Activated CD8-positive, alpha-beta T cell treated with anti-CD3 and anti-CD28 coated beads for 36 hours (primary cell): ENCODE measurements at regions not wholly inside any gene's neighbourhood (a gene's known extent, or its start where the extent isn't known, plus 50 kb on each side); places are given as distances from the start of the nearest gene placed in this dataset.

Experiments
- ATAC-seq: fragments of 200-7000 bp; cut with Tn5 transposase; one replicate; pipeline ENCODE4 v1.10.0; 2021; ENCODE audit warnings: mild to moderate bottlenecking, moderate library complexity
- CTCF ChIA-PET: fragments of 350-600 bp; sonication (Branson Sonifier 250); formaldehyde crosslinking; loops from one replicate; lab custom pipeline; 2021; ENCODE audit warnings: antibody characterized with exemption; lab: Charles Lee
- POLR2A ChIA-PET: fragments of 350-600 bp; sonication (Branson Sonifier 250); formaldehyde crosslinking; loops from one replicate; lab custom pipeline; 2021; ENCODE audit warnings: antibody characterized with exemption; lab: Charles Lee
- DNase-seq: peaks from one replicate; pipeline ENCODE4 v3.0.0-alpha.2; 2020
- H3K27ac Mint-ChIP-seq: one replicate; pipeline ENCODE4 v1.8.0; 2021; ENCODE audit warnings: mild to moderate bottlenecking, mixed read lengths
- H3K27me3 Mint-ChIP-seq: one replicate; pipeline ENCODE4 v1.8.0; 2021; ENCODE audit warnings: mixed read lengths
- H3K36me3 Mint-ChIP-seq: one replicate; pipeline ENCODE4 v1.8.0; 2021; ENCODE audit warnings: low read depth, mixed read lengths
- H3K4me1 Mint-ChIP-seq: one replicate; pipeline ENCODE4 v1.8.0; 2021; ENCODE audit warnings: low read depth, mixed read lengths
- H3K4me3 Mint-ChIP-seq: one replicate; pipeline ENCODE4 v1.8.0; 2021; ENCODE audit warnings: mild to moderate bottlenecking, moderate library complexity, mixed read lengths
- H3K9me3 Mint-ChIP-seq: one replicate; pipeline ENCODE4 v1.8.0; 2021; ENCODE audit warnings: mixed read lengths
- CTCF ChIP-seq: fragments of 200-600 bp; IDR thresholded peaks from one replicate; pipeline ENCODE4 v1.8.0; 2022; ENCODE audit warnings: antibody characterized with exemption, mild to moderate bottlenecking
- intact Hi-C: fragments of 100-400 bp; cut with micrococcal nuclease; formaldehyde crosslinking; loops from one replicate; pipeline ENCODE4 v1.10.0; 2022

- CTCF ChIA-PET = no interaction called here
- H3K4me3 Mint-ChIP-seq = no peak overlapping the region
- intact Hi-C loops = no loop called here
- POLR2A ChIA-PET = no interaction called here
- no peaks in the 10 kb centered on the region for H3K27me3 Mint-ChIP-seq
- no peaks in the 10 kb centered on the region for H3K4me1 Mint-ChIP-seq
- no peak for TF ChIP-seq CTCF
- DNase-seq = no peak
- peaks cover 7% of the 10 kb centered on the region for H3K9me3 Mint-ChIP-seq
- H3K27ac Mint-ChIP-seq = no peak overlapping the region
- ATAC-seq = no peak
- H3K36me3 Mint-ChIP-seq = no peaks in the 10 kb centered on the region
Observed at GRCh38 chr14:82449926-82450468, 916.3 kb upstream of the SEL1L start.

- intact Hi-C loops = no loop called here
- H3K9me3 Mint-ChIP-seq = peaks cover 7% of the 10 kb centered on the region
- no peak overlapping the region for H3K27ac Mint-ChIP-seq
- ChIA-PET CTCF (no interaction called here), POLR2A (no interaction called here)
- H3K4me3 Mint-ChIP-seq = no peak overlapping the region
- H3K27me3 Mint-ChIP-seq = no peaks in the 10 kb centered on the region
- no peak for DNase-seq
- no peak for TF ChIP-seq CTCF
- H3K36me3 Mint-ChIP-seq = no peaks in the 10 kb centered on the region
- no peaks in the 10 kb centered on the region for H3K4me1 Mint-ChIP-seq
- no peak for ATAC-seq
Observed at GRCh38 chr14:82451675-82452074, 918.0 kb upstream of the SEL1L start.

GRCh38 chr14:82482345-82482744, 948.7 kb upstream of the SEL1L start:
- Mint-ChIP-seq H3K27me3 (no peaks in the 10 kb centered on the region), H3K4me3 (no peak overlapping the region), H3K27ac (no peak overlapping the region), H3K4me1 (no peaks in the 10 kb centered on the region), H3K36me3 (no peaks in the 10 kb centered on the region), H3K9me3 (peaks cover 14% of the 10 kb centered on the region)
- ATAC-seq (no peak), DNase-seq (no peak)
- intact Hi-C loops = no loop called here
- POLR2A ChIA-PET = no interaction called here
- TF ChIP-seq CTCF = no peak
- CTCF ChIA-PET = no interaction called here

GRCh38 chr14:82488473-82488872, 954.8 kb upstream of the SEL1L start:
- DNase-seq = no peak
- Mint-ChIP-seq H3K9me3 (peaks cover 8% of the 10 kb centered on the region), H3K27ac (no peak overlapping the region), H3K4me1 (no peaks in the 10 kb centered on the region), H3K27me3 (no peaks in the 10 kb centered on the region), H3K4me3 (no peak overlapping the region), H3K36me3 (no peaks in the 10 kb centered on the region)
- intact Hi-C loops = no loop called here
- ChIA-PET CTCF (no interaction called here), POLR2A (no interaction called here)
- no peak for TF ChIP-seq CTCF
- no peak for ATAC-seq

- H3K4me1 Mint-ChIP-seq = no peaks in the 10 kb centered on the region
- ATAC-seq (no peak), DNase-seq (no peak)
- intact Hi-C loops = no loop called here
- H3K36me3 Mint-ChIP-seq = no peaks in the 10 kb centered on the region
- H3K27me3 Mint-ChIP-seq = no peaks in the 10 kb centered on the region
- H3K4me3 Mint-ChIP-seq = no peak overlapping the region
- POLR2A ChIA-PET = no interaction called here
- no peak for TF ChIP-seq CTCF
- peaks cover 5% of the 10 kb centered on the region for H3K9me3 Mint-ChIP-seq
- CTCF ChIA-PET = no interaction called here
- no peak overlapping the region for H3K27ac Mint-ChIP-seq
Observed at GRCh38 chr14:82490397-82490796, 956.7 kb upstream of the SEL1L start.
